HG02623 (cell line): ENCODE measurements at regions not wholly inside any gene's neighbourhood (a gene's known extent, or its start where the extent isn't known, plus 50 kb on each side); places are given as distances from the start of the nearest gene placed in this dataset.
"Not testable (repeated sequence)": the region's sequence is repeated elsewhere in the genome, so short reads cannot be mapped to it uniquely, and the experiment has no call there.

Source experiments
- ATAC-seq: cut with Tn5 transposase; IDR thresholded peaks from one replicate; pipeline ENCODE4 v1.9.1; 2021; ENCODE audit warnings: moderate library complexity; ENCODE audit not compliant: unreplicated experiment

- no peak for ATAC-seq
Measured at GRCh38 chr1:242743983-242744780, 219.7 kb upstream of the PLD5 start.

GRCh38 chr1:242738702-242739645 is 214.5 kb upstream of the PLD5 start:
- ATAC-seq = no peak

GRCh38 chr1:242736611-242737010 is 212.1 kb upstream of the PLD5 start:
- no peak for ATAC-seq

GRCh38 chr1:242735323-242735722 is 210.8 kb upstream of the PLD5 start:
- no peak for ATAC-seq

GRCh38 chr1:242731446-242731845 is 206.9 kb upstream of the PLD5 start:
- ATAC-seq = no peak

- ATAC-seq = no peak
Measured at GRCh38 chr1:242728696-242729095, 204.2 kb upstream of the PLD5 start.

GRCh38 chr1:242723044-242723716 is 198.7 kb upstream of the PLD5 start:
- no peak for ATAC-seq

- no peak for ATAC-seq
Measured at GRCh38 chr1:242718967-242719366, 194.5 kb upstream of the PLD5 start.

GRCh38 chr1:242712248-242712647 is 187.8 kb upstream of the PLD5 start:
- no peak for ATAC-seq

GRCh38 chr1:242710847-242711246 is 186.3 kb upstream of the PLD5 start:
- ATAC-seq = no peak

- no peak for ATAC-seq
Measured at GRCh38 chr1:242710286-242710685, 185.8 kb upstream of the PLD5 start.

GRCh38 chr1:242703467-242703866 is 179.0 kb upstream of the PLD5 start:
- no peak for ATAC-seq

- no peak for ATAC-seq
Measured at GRCh38 chr1:242692988-242693387, 168.5 kb upstream of the PLD5 start.

- ATAC-seq = no peak
Measured at GRCh38 chr1:242691610-242691945, 167.1 kb upstream of the PLD5 start.

- no peak for ATAC-seq
Measured at GRCh38 chr1:242690849-242691609, 166.5 kb upstream of the PLD5 start.

- no peak for ATAC-seq
Measured at GRCh38 chr1:242689378-242689777, 164.9 kb upstream of the PLD5 start.

- ATAC-seq = no peak
Measured at GRCh38 chr1:242674951-242675645, 150.6 kb upstream of the PLD5 start.

- ATAC-seq = no peak
Measured at GRCh38 chr1:242673652-242674051, 149.2 kb upstream of the PLD5 start.

GRCh38 chr1:242673165-242673564 is 148.7 kb upstream of the PLD5 start:
- ATAC-seq = not testable (repeated sequence)

- no peak for ATAC-seq
Measured at GRCh38 chr1:242670019-242670418, 145.5 kb upstream of the PLD5 start.
